K562 (cell line): ENCODE measurements at regions not wholly inside any gene's neighbourhood (a gene's known extent, or its start where the extent isn't known, plus 50 kb on each side); places are given as distances from the start of the nearest gene placed in this dataset.
A peak's percentile ranks its signal among the peaks of the same experiment; 100 is the strongest.

Experiments used
- BRD9 ChIP-seq: fragments of 450-650 bp; IDR thresholded peaks from 2 replicates; pipeline ENCODE4 v1.6.1; 2018; ENCODE audit warnings: low read depth; ENCODE audit not compliant: partially characterized antibody
- BRF2 ChIP-seq: IDR thresholded peaks from 3 replicates; pipeline ENCODE4 v1.6.1; 2011; ENCODE audit warnings: borderline replicate concordance, mild to moderate bottlenecking; ENCODE audit not compliant: insufficient read length, insufficient read depth
- CTCF ChIP-seq, 3 experiments: IDR thresholded peaks in 2 of 3; conservative IDR thresholded peaks in 1 of 3; 2 replicates each; pipeline ENCODE4 v1.5.1; 2011 to 2012; ENCODE audit warnings: low read length in 3 of 3, mild to moderate bottlenecking in 3 of 3, control low read depth in 2 of 3, improper control_type of control experiment in 1 of 3, inconsistent platforms in 1 of 3, low read depth in 1 of 3, mixed read lengths in 1 of 3, moderate library complexity in 1 of 3; ENCODE audit not compliant: insufficient read depth in 2 of 3
- EZH2 ChIP-seq: IDR thresholded peaks from 2 replicates; pipeline ENCODE4 v1.6.1; 2012; ENCODE audit warnings: low read depth, mild to moderate bottlenecking, inconsistent platforms, low read length, borderline replicate concordance
- GATA2 ChIP-seq: sonication (generic); formaldehyde crosslinking; IDR thresholded peaks from 2 replicates; pipeline ENCODE4 v1.4.0; 2020; ENCODE audit warnings: mild to moderate bottlenecking, missing genetic modification reagents
- GMEB1 ChIP-seq: fragments of 250-450 bp; sonication (Bioruptor Pico); IDR thresholded peaks from 2 replicates; pipeline ENCODE4 v1.4.0; 2020; ENCODE audit warnings: mild to moderate bottlenecking
- KAT2B ChIP-seq: IDR thresholded peaks from one replicate; pipeline ENCODE4 v1.6.1; 2012; ENCODE audit warnings: low read depth, mild to moderate bottlenecking, control low read depth, inconsistent platforms, low read length, moderate library complexity
- PHF21A ChIP-seq: fragments of 450-650 bp; IDR thresholded peaks from 2 replicates; pipeline ENCODE4 v1.6.1; 2017; ENCODE audit warnings: low read depth, borderline replicate concordance
- RFX7 ChIP-seq: fragments of 250-450 bp; sonication (Bioruptor Pico); IDR thresholded peaks from 2 replicates; pipeline ENCODE4 v1.5.1; 2021; ENCODE audit warnings: mild to moderate bottlenecking
- SUPT5H ChIP-seq: fragments of 450-650 bp; IDR thresholded peaks from 2 replicates; pipeline ENCODE4 v1.6.1; 2016
- TRIM24 ChIP-seq, 2 experiments: fragments of 450-650 bp; IDR thresholded peaks; 2 replicates each; pipeline ENCODE4 v1.6.1; 2016
- U2AF1 ChIP-seq: fragments of 200-400 bp; formaldehyde crosslinking; optimal IDR thresholded peaks from 2 replicates; pipeline ENCODE3; 2017; ENCODE audit warnings: mild to moderate bottlenecking, low read depth, low read length, moderate library complexity
- ZNF518B ChIP-seq: fragments of 250-450 bp; sonication (Bioruptor Pico); IDR thresholded peaks from 2 replicates; pipeline ENCODE4 v1.5.0; 2021; ENCODE audit warnings: mild to moderate bottlenecking, moderate library complexity
- ZZZ3 ChIP-seq: fragments of 450-650 bp; IDR thresholded peaks from 2 replicates; pipeline ENCODE4 v1.6.1; 2016; ENCODE audit warnings: antibody characterized with exemption, mild to moderate bottlenecking, moderate library complexity

- TF ChIP-seq GMEB1 (CRISPR knock-in tag) (peak; percentile 63), PHF21A (no peak), ZNF518B (no peak), ZZZ3 (no peak), KAT2B (no peak), RFX7 (CRISPR knock-in tag) (peak; percentile 66; the same call in 1 of the 2 replicates), EZH2 (no peak), GATA2 (CRISPR knock-in tag) (peak; percentile 52), BRF2 (no peak), CTCF (IDR thresholded peaks at IDR 0.05 in 2 of 3, conservative IDR thresholded peaks at IDR 0.05 in 1 of 3; ENCODE audit: insufficient read depth in 2 of 3, low read depth in 1 of 3, low read length in 3 of 3) (no peak), BRD9 (peak; percentile 80), SUPT5H (0 out of 2 replicates have a peak, but pooled peaks have one; percentile 39), U2AF1 (no peak), TRIM24 (IDR thresholded peaks at IDR 0.05) (peak in 1 of 2 experiments; percentile 74; a peak in 2 of 4 replicates)
These were observed 135.2 kb upstream of the HAAO start (continued) for GRCh38 chr2:42927334-42928160.
